ENCODE measurements at regions not wholly inside any gene's neighbourhood (a gene's known extent, or its start where the extent isn't known, plus 50 kb on each side); places are given as distances from the start of the nearest gene placed in this dataset.

GRCh38 chr4:110371016-110371770 lies 104.8 kb upstream of the ENPEP start:
- Histone ChIP-seq H3K9me3 (no peaks in the 10 kb centered on the region), H3K27ac (no peak overlapping the region), H3K36me3 (no peaks in the 10 kb centered on the region), H3K4me1 (no peaks in the 10 kb centered on the region), H3K27me3 (peaks cover 0 to 3% (median 0%) of the 10 kb centered on the region in 9 donors), H3K4me3 (no peak overlapping the region)
- no peak for DNase-seq
- intact Hi-C loops (cut with DNase I): no loop called here
- WGBS, 4 donors: 65 to 73% (median 70%) methylated on average over 4 of the region's 4 CpGs
- TF ChIP-seq CTCF (IDR thresholded peaks at IDR 0.05) (no peak), POLR2A (IDR thresholded peaks at IDR 0.05) (no peak)
- no peak for ATAC-seq

GRCh38 chr4:110368409-110368808 lies 107.5 kb upstream of the ENPEP start:
- 90 to 93% (median 91%) methylated on average over 3 of the region's 3 CpGs for WGBS, 4 donors
- intact Hi-C loops (cut with DNase I): loop anchor here in 2 of 10 donors (5.0 to 10.0 kb wide), 2 partner anchors 109 to 116 kb away; partner anchors contain the start of gene ENPEP (in 1 of the 2)
- no peak for ATAC-seq

GRCh38 chr4:110367156-110367555 lies 108.8 kb upstream of the ENPEP start:
- Histone ChIP-seq H3K27me3 (peaks cover 0 to 6% (median 0%) of the 10 kb centered on the region in 9 donors), H3K36me3 (no peaks in the 10 kb centered on the region), H3K9me3 (no peaks in the 10 kb centered on the region), H3K4me1 (peaks cover 0 to 8% (median 0%) of the 10 kb centered on the region in 12 donors), H3K27ac (peak overlapping the region in 1 of 12 donors; percentile 67), H3K4me3 (no peak overlapping the region)
- WGBS, 4 donors: 83 to 87% (median 85%) methylated on average over 3 of the region's 3 CpGs
- ATAC-seq (no peak), DNase-seq (no peak)
- TF ChIP-seq CTCF (IDR thresholded peaks at IDR 0.05) (no peak), POLR2A (IDR thresholded peaks at IDR 0.05) (no peak)
- intact Hi-C loops (cut with DNase I): loop anchor here in 2 of 10 donors (5.0 to 10.0 kb wide), 2 partner anchors 110 to 118 kb away; partner anchors contain the start of gene ENPEP (in 1 of the 2)

More at GRCh38 chr4:110368409-110368808, 107.5 kb upstream of the ENPEP start:
- no peak overlapping the region for H3K27ac ChIP-seq
- H3K36me3 ChIP-seq: no peaks in the 10 kb centered on the region
- no peak for DNase-seq
- TF ChIP-seq POLR2A (IDR thresholded peaks at IDR 0.05) (no peak), CTCF (IDR thresholded peaks at IDR 0.05) (no peak)
- H3K4me1 ChIP-seq: peaks cover 0 to 8% (median 0%) of the 10 kb centered on the region in 12 donors
- no peaks in the 10 kb centered on the region for H3K9me3 ChIP-seq
- H3K27me3 ChIP-seq: peaks cover 0 to 6% (median 0%) of the 10 kb centered on the region in 9 donors
- H3K4me3 ChIP-seq: no peak overlapping the region

DNA sequence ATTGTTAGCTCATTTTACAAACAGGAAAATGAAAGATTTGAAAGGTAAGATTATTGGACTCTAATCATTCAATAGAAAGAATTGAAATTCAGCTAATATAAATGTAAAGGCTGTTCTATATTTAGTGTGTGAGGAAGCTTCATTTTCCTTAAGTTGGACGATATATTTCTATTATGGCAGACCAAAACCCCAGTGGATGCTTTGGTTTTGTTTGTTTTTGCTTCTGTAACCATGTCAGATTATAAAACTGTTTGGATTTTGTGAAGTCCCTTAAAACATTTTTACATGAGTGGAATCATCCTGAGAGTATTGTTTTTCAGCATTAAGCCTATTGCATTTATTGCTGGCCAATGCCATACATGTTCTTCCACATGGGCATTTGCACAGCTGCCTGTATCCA lies 110.2 kb upstream of the ENPEP start:
- intact Hi-C loops (cut with DNase I): loop anchor here in 2 of 10 donors (5.0 to 10.0 kb wide), 2 partner anchors 112 to 119 kb away; partner anchors contain the start of gene ENPEP (in 1 of the 2)
- Histone ChIP-seq H3K27ac (peak overlapping the region in 10 of 12 donors; percentile 20 to 76 (median 56)), H3K36me3 (no peaks in the 10 kb centered on the region), H3K4me1 (peaks cover 0 to 8% (median 0%) of the 10 kb centered on the region in 12 donors), H3K4me3 (no peak overlapping the region), H3K27me3 (peaks cover 0 to 6% (median 0%) of the 10 kb centered on the region in 9 donors), H3K9me3 (no peaks in the 10 kb centered on the region)
- no peak for TF ChIP-seq POLR2A (IDR thresholded peaks at IDR 0.05)
- no peak for TF ChIP-seq CTCF (IDR thresholded peaks at IDR 0.05)
- 46 to 60% (median 52%) methylated on average over 1 of the region's 1 CpG for WGBS, 4 donors
- no peak for ATAC-seq
- no peak for DNase-seq

Measured in heart left ventricle (tissue), 16 donors.